ENCODE measurements at regions not wholly inside any gene's neighbourhood (a gene's known extent, or its start where the extent isn't known, plus 50 kb on each side); places are given as distances from the start of the nearest gene placed in this dataset.

- no peak for DNase-seq (ENCODE audit: low spot score)
Measured at GRCh38 chr13:84954636-84955035, 844.6 kb downstream of the SLITRK6 start.

- DNase-seq (ENCODE audit: low spot score), result no peak
Measured at GRCh38 chr13:84951128-84951527, 848.1 kb downstream of the SLITRK6 start.

- DNase-seq (ENCODE audit: low spot score), result no peak
Measured at GRCh38 chr13:84946192-84946591, 853.0 kb downstream of the SLITRK6 start.

- DNase-seq (ENCODE audit: low spot score), result no peak
Measured at GRCh38 chr13:84940798-84941197, 858.4 kb downstream of the SLITRK6 start.

- DNase-seq (ENCODE audit: low spot score), result no peak
Measured at GRCh38 chr13:84940167-84940566, 859.1 kb downstream of the SLITRK6 start.

GRCh38 chr13:84934911-84935310 is 864.3 kb downstream of the SLITRK6 start:
- DNase-seq (ENCODE audit: low spot score), result no peak

GRCh38 chr13:84933797-84934196 is 865.4 kb downstream of the SLITRK6 start:
- no peak for DNase-seq (ENCODE audit: low spot score)

- DNase-seq (ENCODE audit: low spot score), result no peak
Measured at GRCh38 chr13:84931264-84931663, 868.0 kb downstream of the SLITRK6 start.

GRCh38 chr13:84927442-84928169 is 871.6 kb downstream of the SLITRK6 start:
- DNase-seq (ENCODE audit: low spot score), result no peak

GRCh38 chr13:84925443-84925842 is 873.8 kb downstream of the SLITRK6 start:
- no peak for DNase-seq (ENCODE audit: low spot score)

- no peak for DNase-seq (ENCODE audit: low spot score)
Measured at GRCh38 chr13:84923831-84924230, 875.4 kb downstream of the SLITRK6 start.

- DNase-seq (ENCODE audit: low spot score), result no peak
Measured at GRCh38 chr13:84917252-84917878, 881.9 kb downstream of the SLITRK6 start.

GRCh38 chr13:84912720-84913119 is 886.5 kb downstream of the SLITRK6 start:
- DNase-seq (ENCODE audit: low spot score), result no peak

GRCh38 chr13:84910423-84910822 is 888.8 kb downstream of the SLITRK6 start:
- no peak for DNase-seq (ENCODE audit: low spot score)

GRCh38 chr13:84903391-84903790 is 895.8 kb downstream of the SLITRK6 start:
- DNase-seq (ENCODE audit: low spot score), result no peak

GRCh38 chr13:84902243-84902642 is 897.0 kb downstream of the SLITRK6 start:
- DNase-seq (ENCODE audit: low spot score), result no peak

GRCh38 chr13:84896128-84896527 is 903.1 kb downstream of the SLITRK6 start:
- DNase-seq (ENCODE audit: low spot score), result peak; percentile 18

- no peak for DNase-seq (ENCODE audit: low spot score)
Measured at GRCh38 chr13:84894749-84895148, 904.5 kb downstream of the SLITRK6 start.

GRCh38 chr13:84885868-84886267 is 913.4 kb downstream of the SLITRK6 start:
- DNase-seq (ENCODE audit: low spot score), result no peak

- no peak for DNase-seq (ENCODE audit: low spot score)
Measured at GRCh38 chr13:84873951-84874350, 925.3 kb downstream of the SLITRK6 start.

GRCh38 chr13:84870190-84870589 is 929.0 kb downstream of the SLITRK6 start:
- no peak for DNase-seq (ENCODE audit: low spot score)

GRCh38 chr13:84867246-84867645 is 932.0 kb downstream of the SLITRK6 start:
- no peak for DNase-seq (ENCODE audit: low spot score)

GRCh38 chr13:84865783-84866221 is 933.4 kb downstream of the SLITRK6 start:
- no peak for DNase-seq (ENCODE audit: low spot score)

- DNase-seq (ENCODE audit: low spot score), result no peak
Measured at GRCh38 chr13:84864341-84864740, 934.9 kb downstream of the SLITRK6 start.
